Liver (tissue), 3 donors: ENCODE measurements at regions not wholly inside any gene's neighbourhood (a gene's known extent, or its start where the extent isn't known, plus 50 kb on each side); places are given as distances from the start of the nearest gene placed in this dataset.

ENCODE experiments used
- CTCF ChIP-seq: fragments of 150-350 bp; IDR thresholded peaks from 2 replicates; pipeline ENCODE4 v1.5.1; 2017; ENCODE audit warnings: improper control_type of control experiment, low read depth, low read length; ENCODE audit not compliant: missing input control
- EGR1 ChIP-seq, 2 donors: IDR thresholded peaks; 2 replicates each; pipeline ENCODE4 v1.6.1; 2016 to 2018; ENCODE audit warnings: antibody characterized with exemption in 2 of 2, low read depth in 2 of 2
- FOXA2 ChIP-seq: IDR thresholded peaks from 2 replicates; pipeline ENCODE4 v1.6.1; 2016; ENCODE audit warnings: antibody characterized with exemption
- GABPA ChIP-seq, 2 donors: IDR thresholded peaks in 1 of 2; conservative IDR thresholded peaks in 1 of 2; 2 replicates each; pipeline ENCODE4 v1.6.1; 2016; ENCODE audit warnings: antibody characterized with exemption in 2 of 2, mild to moderate bottlenecking in 1 of 2, moderate library complexity in 1 of 2
- HNF4A ChIP-seq, 2 donors: conservative IDR thresholded peaks; 2 replicates each; pipeline ENCODE4 v1.6.1; 2016; ENCODE audit warnings: antibody characterized with exemption in 2 of 2, mild to moderate bottlenecking in 2 of 2
- JUND ChIP-seq, 2 donors: IDR thresholded peaks; 2 replicates each; pipeline ENCODE4 v1.6.1; 2016; ENCODE audit warnings: antibody characterized with exemption in 2 of 2
- MAX ChIP-seq: IDR thresholded peaks from 2 replicates; pipeline ENCODE4 v1.6.1; 2016; ENCODE audit warnings: antibody characterized with exemption
- NR2F2 ChIP-seq: IDR thresholded peaks from 2 replicates; pipeline ENCODE4 v1.6.1; 2016; ENCODE audit warnings: antibody characterized with exemption
- REST ChIP-seq: IDR thresholded peaks from 2 replicates; pipeline ENCODE4 v1.6.1; 2016; ENCODE audit warnings: antibody characterized with exemption, mild to moderate bottlenecking
- RXRA ChIP-seq, 2 donors: IDR thresholded peaks; 2 replicates each; pipeline ENCODE4 v1.6.1; 2017 to 2018; ENCODE audit warnings: antibody characterized with exemption in 2 of 2, mild to moderate bottlenecking in 1 of 2
- SP1 ChIP-seq: IDR thresholded peaks from 2 replicates; pipeline ENCODE4 v1.6.1; 2018; ENCODE audit warnings: antibody characterized with exemption, mild to moderate bottlenecking
- TAF1 ChIP-seq: conservative IDR thresholded peaks from 2 replicates; pipeline ENCODE4 v1.6.1; 2016; ENCODE audit warnings: antibody characterized with exemption, mild to moderate bottlenecking
- YY1 ChIP-seq: IDR thresholded peaks from 2 replicates; pipeline ENCODE4 v1.6.1; 2016; ENCODE audit warnings: antibody characterized with exemption, mild to moderate bottlenecking
- donor health status: healthy.
- donor health status: healthy.

DNA sequence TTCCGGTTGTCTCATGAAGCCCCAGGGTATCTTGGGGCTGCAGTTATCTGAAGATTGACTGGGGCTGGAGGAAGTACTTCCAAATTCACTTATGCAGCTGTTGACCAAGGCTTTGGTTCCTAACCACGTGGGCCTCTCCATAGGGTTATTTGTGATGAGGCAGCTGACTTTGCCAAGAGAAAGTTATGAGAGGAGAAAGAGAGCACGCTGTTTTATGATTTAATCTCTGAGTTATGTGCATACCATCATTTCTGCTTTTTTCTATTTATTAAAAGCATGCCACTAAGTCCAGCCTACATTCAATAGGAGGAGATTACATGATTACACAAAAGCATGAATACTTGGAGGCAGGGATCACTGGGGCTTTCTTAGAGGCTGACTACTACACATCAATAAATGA is 215.5 kb downstream of the NHLRC3 start:
- no peak for TF ChIP-seq MAX
- no peak for TF ChIP-seq CTCF
- no peak for TF ChIP-seq TAF1
- no peak for TF ChIP-seq SP1
- TF ChIP-seq REST = no peak
- no peak for TF ChIP-seq EGR1 (IDR thresholded peaks at IDR 0.05; ENCODE audit: low read depth in 2 of 2)
- no peak for TF ChIP-seq JUND (IDR thresholded peaks at IDR 0.05)
- no peak for TF ChIP-seq FOXA2
- no peak for TF ChIP-seq RXRA (IDR thresholded peaks at IDR 0.05)
- no peak for TF ChIP-seq HNF4A (conservative IDR thresholded peaks at IDR 0.05)
- no peak for TF ChIP-seq GABPA (IDR thresholded peaks at IDR 0.05 in 1 of 2, conservative IDR thresholded peaks at IDR 0.05 in 1 of 2)
- TF ChIP-seq YY1 = no peak
- no peak for TF ChIP-seq NR2F2
